ENCODE measurements at regions not wholly inside any gene's neighbourhood (a gene's known extent, or its start where the extent isn't known, plus 50 kb on each side); places are given as distances from the start of the nearest gene placed in this dataset.

DNA sequence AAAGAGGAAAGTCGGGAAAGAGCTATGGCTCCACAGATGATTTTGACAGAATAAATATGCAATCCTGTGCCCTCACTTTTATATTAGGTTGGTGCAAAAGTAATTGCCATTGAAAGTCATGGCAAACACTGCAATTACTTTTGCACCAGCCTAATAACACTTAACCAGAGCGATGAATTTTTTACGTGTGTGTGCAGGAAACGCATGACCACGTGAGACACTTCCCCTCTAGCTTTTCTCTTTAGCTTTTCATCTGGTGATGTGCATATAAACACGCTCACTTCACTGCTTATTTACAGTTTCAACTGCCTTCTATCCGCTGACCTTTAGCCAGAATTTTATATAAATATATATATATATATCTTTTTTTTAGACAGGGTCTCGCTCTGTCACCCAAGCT, 216.3 kb upstream of the PSMD7 start:
- DNase-seq (ENCODE audit: low read depth in 1 of 2, low spot score in 2 of 2) (no peak), FAIRE-seq (no peak)
- Histone ChIP-seq H2AK5ac (ENCODE audit: low read depth, low read length) (no peak overlapping the region), H2BK15ac (ENCODE audit: low read length) (no peak overlapping the region), H4K5ac (ENCODE audit: insufficient read length, low read depth, low read length) (no peak overlapping the region), H3K9ac (replicated peaks in 1 of 4; ENCODE audit: extremely low read depth in 1 of 4, low read depth in 3 of 4, low read length in 3 of 4) (no peak overlapping the region), H3K23ac (ENCODE audit: insufficient read length) (no peak overlapping the region), H4K8ac (ENCODE audit: extremely low read depth, insufficient read depth, low read length) (no peak overlapping the region), H3K4ac (replicated peaks; ENCODE audit: insufficient read length, low read depth, low read length) (no peak overlapping the region), H4K20me1 (replicated peaks in 1 of 2; ENCODE audit: control insufficient read depth in 1 of 2, insufficient read depth in 2 of 2, low read length in 2 of 2) (no peaks in the 10 kb centered on the region), H3K27me3 (replicated peaks in 1 of 4; ENCODE audit: control insufficient read depth in 3 of 4, extremely low read depth in 1 of 4, insufficient read depth in 3 of 4, low read length in 3 of 4) (no peaks in the 10 kb centered on the region), H2BK120ac (replicated peaks; ENCODE audit: low read depth, low read length) (no peak overlapping the region), H3K9me3 (ENCODE audit: insufficient read depth in 2 of 2, low read depth in 1 of 2, low read length in 1 of 2) (peaks cover 0 to 2% of the 10 kb centered on the region in 2 experiments; a peak in 3 of 4 replicates), H3K36me3 (ENCODE audit: control insufficient read depth in 2 of 4, insufficient read depth in 4 of 4, low read length in 3 of 4) (no peaks in the 10 kb centered on the region; a peak in 1 of 8 replicates), H3K4me2 (ENCODE audit: insufficient read depth in 1 of 2, low read depth in 2 of 2, low read length in 2 of 2) (no peak overlapping the region), H3K79me2 (ENCODE audit: control insufficient read depth in 1 of 2, insufficient read depth in 2 of 2, low read length in 2 of 2) (no peaks in the 10 kb centered on the region), H3K27ac (ENCODE audit: low read depth, low read length) (no peak overlapping the region), H3K14ac (ENCODE audit: insufficient read length) (no peak overlapping the region), H3K4me1 (replicated peaks in 1 of 4; ENCODE audit: control insufficient read depth in 3 of 4, insufficient read depth in 4 of 4, low read length in 3 of 4) (no peaks in the 10 kb centered on the region), H4K91ac (replicated peaks; ENCODE audit: insufficient read length, low read length) (no peak overlapping the region), H3K18ac (ENCODE audit: extremely low read depth, low read length) (no peak overlapping the region), H2BK12ac (ENCODE audit: low read depth, low read length) (no peak overlapping the region), H2BK20ac (ENCODE audit: low read length) (no peak overlapping the region), H3K79me1 (ENCODE audit: low read depth, low read length) (no peaks in the 10 kb centered on the region), H2AFZ (ENCODE audit: low read length) (no peak overlapping the region), H3K4me3 (ENCODE audit: extremely low read depth in 1 of 4, insufficient read depth in 2 of 4, low read depth in 3 of 4, low read length in 4 of 4) (no peak overlapping the region), H3K56ac (replicated peaks; ENCODE audit: insufficient read length, low read depth, low read length) (no peak overlapping the region), H3K23me2 (ENCODE audit: low read depth, low read length) (no peaks in the 10 kb centered on the region), H2BK5ac (ENCODE audit: low read depth, low read length) (no peak overlapping the region)
- CTCF ChIA-PET (ENCODE audit: partially characterized antibody), result no interaction called here
- POLR2A ChIA-PET (ENCODE audit: partially characterized antibody), result no interaction called here
- TF ChIP-seq GTF2F1 (IDR thresholded peaks at IDR 0.05; ENCODE audit: borderline replicate concordance, low read depth, low read length) (no peak), JUND (IDR thresholded peaks at IDR 0.05; ENCODE audit: low read length) (no peak), SIN3A (conservative IDR thresholded peaks at IDR 0.05 in 1 of 2, IDR thresholded peaks at IDR 0.05 in 1 of 2; ENCODE audit: low read depth in 1 of 2, low read length in 2 of 2) (no peak), RXRA (IDR thresholded peaks at IDR 0.05; ENCODE audit: insufficient read depth, low read depth, low read length) (no peak), EZH2 (IDR thresholded peaks at IDR 0.05; ENCODE audit: low read depth, low read length, severe bottlenecking) (no peak), TCF12 (IDR thresholded peaks at IDR 0.05; ENCODE audit: low read depth, low read length) (no peak), NANOG (IDR thresholded peaks at IDR 0.05; ENCODE audit: insufficient read depth, low read depth, low read length, poor library complexity, severe bottlenecking) (no peak), EGR1 (IDR thresholded peaks at IDR 0.05; ENCODE audit: borderline replicate concordance, low read depth, low read length) (no peak)
- TF ChIP-seq, protein P1, sequence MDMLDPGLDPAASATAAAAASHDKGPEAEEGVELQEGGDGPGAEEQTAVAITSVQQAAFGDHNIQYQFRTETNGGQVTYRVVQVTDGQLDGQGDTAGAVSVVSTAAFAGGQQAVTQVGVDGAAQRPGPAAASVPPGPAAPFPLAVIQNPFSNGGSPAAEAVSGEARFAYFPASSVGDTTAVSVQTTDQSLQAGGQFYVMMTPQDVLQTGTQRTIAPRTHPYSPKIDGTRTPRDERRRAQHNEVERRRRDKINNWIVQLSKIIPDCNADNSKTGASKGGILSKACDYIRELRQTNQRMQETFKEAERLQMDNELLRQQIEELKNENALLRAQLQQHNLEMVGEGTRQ (IDR thresholded peaks at IDR 0.05; ENCODE audit: low read length), result no peak
- 91% methylated on average over 8 of the region's 8 CpGs; no CpG with 5 or more reads in 1 of the 2 experiments for WGBS, 2 experiments (ENCODE audit: extremely low coverage in 1 of 2, insufficient coverage in 1 of 2, insufficient read length in 1 of 2, insufficient replicate concordance in 2 of 2, low coverage in 1 of 2, low lambda C conversion rate in 2 of 2, missing lambda C conversion rate in 1 of 2)

All from H1 (cell line).